LNCAP (cell line): ENCODE measurements at regions not wholly inside any gene's neighbourhood (a gene's known extent, or its start where the extent isn't known, plus 50 kb on each side); places are given as distances from the start of the nearest gene placed in this dataset.

Experiments used
- TF ChIP-seq, protein P1 (sequence below): fragments of 450-650 bp; IDR thresholded peaks from 2 replicates; pipeline ENCODE4 v1.5.1; 2017; ENCODE audit warnings: mild to moderate bottlenecking

DNA sequence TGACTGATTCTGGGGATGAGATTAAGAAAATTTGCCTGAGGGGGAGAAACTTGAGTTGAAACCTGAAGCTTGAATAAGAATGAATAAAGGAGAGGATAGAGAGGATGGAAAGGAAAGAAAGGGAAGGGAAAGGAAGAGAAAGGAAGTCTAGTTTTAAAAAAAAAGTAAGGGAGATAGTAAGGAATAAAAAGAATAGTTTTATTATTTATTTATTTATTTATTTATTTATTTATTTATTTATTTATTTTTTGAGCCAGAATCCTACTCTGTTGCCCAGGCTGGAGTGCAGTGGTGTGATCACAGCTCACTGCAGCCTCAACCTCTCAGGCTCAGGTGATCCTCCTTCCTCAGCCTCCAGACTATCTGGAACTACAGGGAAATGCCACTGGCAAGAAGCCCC, 62.0 kb upstream of the NAF1 start:
- TF ChIP-seq, protein P1, sequence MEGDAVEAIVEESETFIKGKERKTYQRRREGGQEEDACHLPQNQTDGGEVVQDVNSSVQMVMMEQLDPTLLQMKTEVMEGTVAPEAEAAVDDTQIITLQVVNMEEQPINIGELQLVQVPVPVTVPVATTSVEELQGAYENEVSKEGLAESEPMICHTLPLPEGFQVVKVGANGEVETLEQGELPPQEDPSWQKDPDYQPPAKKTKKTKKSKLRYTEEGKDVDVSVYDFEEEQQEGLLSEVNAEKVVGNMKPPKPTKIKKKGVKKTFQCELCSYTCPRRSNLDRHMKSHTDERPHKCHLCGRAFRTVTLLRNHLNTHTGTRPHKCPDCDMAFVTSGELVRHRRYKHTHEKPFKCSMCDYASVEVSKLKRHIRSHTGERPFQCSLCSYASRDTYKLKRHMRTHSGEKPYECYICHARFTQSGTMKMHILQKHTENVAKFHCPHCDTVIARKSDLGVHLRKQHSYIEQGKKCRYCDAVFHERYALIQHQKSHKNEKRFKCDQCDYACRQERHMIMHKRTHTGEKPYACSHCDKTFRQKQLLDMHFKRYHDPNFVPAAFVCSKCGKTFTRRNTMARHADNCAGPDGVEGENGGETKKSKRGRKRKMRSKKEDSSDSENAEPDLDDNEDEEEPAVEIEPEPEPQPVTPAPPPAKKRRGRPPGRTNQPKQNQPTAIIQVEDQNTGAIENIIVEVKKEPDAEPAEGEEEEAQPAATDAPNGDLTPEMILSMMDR = no peak

DNA sequence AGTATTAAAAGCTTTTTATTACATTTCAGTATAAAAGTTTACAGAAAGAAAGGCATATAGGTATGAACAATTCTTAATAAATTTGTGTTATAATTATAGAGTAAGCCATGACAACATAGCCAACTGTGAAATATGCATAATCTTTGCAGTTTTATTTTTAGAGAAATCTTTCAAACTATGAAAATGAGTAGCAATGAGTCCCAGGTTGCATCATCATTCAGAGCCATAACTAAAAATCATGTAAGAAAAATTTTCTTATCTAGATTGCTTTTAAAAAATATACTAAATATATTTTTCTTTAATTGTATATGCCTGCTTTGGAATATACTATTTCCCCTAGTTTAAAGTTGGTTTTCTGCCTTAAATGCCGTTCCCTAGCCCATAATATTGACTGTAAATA, 54.8 kb upstream of the NAF1 start:
- TF ChIP-seq, protein P1 = no peak

DNA sequence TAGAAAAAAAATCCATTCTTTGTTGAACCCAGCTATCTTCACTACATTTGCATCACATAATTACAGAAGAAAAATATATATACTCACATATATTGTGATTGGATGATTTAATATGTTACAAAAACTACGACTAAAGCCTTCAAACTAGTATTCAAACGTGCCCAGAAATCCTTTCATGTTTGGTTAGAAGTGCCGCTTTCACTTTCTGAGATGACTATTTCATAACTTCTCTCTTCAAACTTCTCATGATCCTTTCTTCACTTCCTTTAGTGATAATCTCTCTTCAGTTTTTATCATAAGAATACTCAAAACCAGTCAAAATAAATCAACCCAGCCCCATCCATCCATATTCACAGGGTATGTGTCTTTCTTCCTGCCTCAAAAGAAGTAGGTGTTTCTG, 50.8 kb upstream of the NAF1 start:
- TF ChIP-seq, protein P1 = no peak
